ENCODE measurements at regions not wholly inside any gene's neighbourhood (a gene's known extent, or its start where the extent isn't known, plus 50 kb on each side); places are given as distances from the start of the nearest gene placed in this dataset.

GRCh38 chr16:63606778-63607177 is 1515.1 kb downstream of the CDH11 start:
- H3K4me1 ChIP-seq, result no peaks in the 10 kb centered on the region
- intact Hi-C loops (cut with DNase I), result no loop called here
- no peak overlapping the region for H3K27ac ChIP-seq
- TF ChIP-seq CTCF (IDR thresholded peaks at IDR 0.05), result no peak
- H3K9me3 ChIP-seq, result no peaks in the 10 kb centered on the region
- no peaks in the 10 kb centered on the region for H3K36me3 ChIP-seq
- no peak overlapping the region for H3K4me3 ChIP-seq
- H3K27me3 ChIP-seq, result no peaks in the 10 kb centered on the region
- DNase-seq (ENCODE audit: low spot score in 2 of 2), result no peak

- intact Hi-C loops (cut with DNase I), result no loop called here
- H3K4me3 ChIP-seq, result no peak overlapping the region
- H3K4me1 ChIP-seq, result no peaks in the 10 kb centered on the region
- H3K9me3 ChIP-seq, result no peaks in the 10 kb centered on the region
- H3K27ac ChIP-seq, result no peak overlapping the region
- no peaks in the 10 kb centered on the region for H3K36me3 ChIP-seq
- TF ChIP-seq CTCF (IDR thresholded peaks at IDR 0.05), result no peak
- H3K27me3 ChIP-seq, result no peaks in the 10 kb centered on the region
- no peak for DNase-seq (ENCODE audit: low spot score in 2 of 2)
Observed at GRCh38 chr16:63602206-63602927, 1519.5 kb downstream of the CDH11 start.

- no peak overlapping the region for H3K4me3 ChIP-seq
- H3K27me3 ChIP-seq, result no peaks in the 10 kb centered on the region
- H3K27ac ChIP-seq, result no peak overlapping the region
- H3K9me3 ChIP-seq, result no peaks in the 10 kb centered on the region
- no peak for TF ChIP-seq CTCF (IDR thresholded peaks at IDR 0.05)
- no peaks in the 10 kb centered on the region for H3K36me3 ChIP-seq
- no peaks in the 10 kb centered on the region for H3K4me1 ChIP-seq
- intact Hi-C loops (cut with DNase I), result no loop called here
- DNase-seq (ENCODE audit: low spot score in 2 of 2), result no peak
Observed at GRCh38 chr16:63596716-63597115, 1525.1 kb downstream of the CDH11 start.

- intact Hi-C loops (cut with DNase I), result no loop called here
- TF ChIP-seq CTCF (IDR thresholded peaks at IDR 0.05), result no peak
- H3K36me3 ChIP-seq, result no peaks in the 10 kb centered on the region
- no peak overlapping the region for H3K27ac ChIP-seq
- H3K9me3 ChIP-seq, result no peaks in the 10 kb centered on the region
- H3K4me1 ChIP-seq, result no peaks in the 10 kb centered on the region
- H3K27me3 ChIP-seq, result no peaks in the 10 kb centered on the region
- no peak for DNase-seq (ENCODE audit: low spot score in 2 of 2)
- no peak overlapping the region for H3K4me3 ChIP-seq
Observed at GRCh38 chr16:63592852-63593251, 1529.0 kb downstream of the CDH11 start.

GRCh38 chr16:63581570-63581969 is 1540.3 kb downstream of the CDH11 start:
- intact Hi-C loops (cut with DNase I), result no loop called here
- TF ChIP-seq CTCF (IDR thresholded peaks at IDR 0.05), result no peak

GRCh38 chr16:63578791-63579190 is 1542.6 kb upstream of the CDH8 start:
- no peaks in the 10 kb centered on the region for H3K9me3 ChIP-seq

More at GRCh38 chr16:63581570-63581969, 1540.3 kb downstream of the CDH11 start:
- Histone ChIP-seq H3K4me3 (no peak overlapping the region), H3K9me3 (no peaks in the 10 kb centered on the region), H3K27ac (no peak overlapping the region), H3K4me1 (no peaks in the 10 kb centered on the region), H3K36me3 (no peaks in the 10 kb centered on the region), H3K27me3 (no peaks in the 10 kb centered on the region)
- no peak for DNase-seq (ENCODE audit: low spot score in 2 of 2)

More at GRCh38 chr16:63578791-63579190, 1542.6 kb upstream of the CDH8 start:
- Histone ChIP-seq H3K27ac (no peak overlapping the region), H3K4me1 (no peaks in the 10 kb centered on the region), H3K4me3 (no peak overlapping the region), H3K27me3 (no peaks in the 10 kb centered on the region), H3K36me3 (no peaks in the 10 kb centered on the region)
- intact Hi-C loops (cut with DNase I), result no loop called here
- TF ChIP-seq CTCF (IDR thresholded peaks at IDR 0.05), result no peak
- no peak for DNase-seq (ENCODE audit: low spot score in 2 of 2)

Measured in ascending aorta (tissue), 2 donors.